ENCODE measurements at regions not wholly inside any gene's neighbourhood (a gene's known extent, or its start where the extent isn't known, plus 50 kb on each side); places are given as distances from the start of the nearest gene placed in this dataset.

DNA sequence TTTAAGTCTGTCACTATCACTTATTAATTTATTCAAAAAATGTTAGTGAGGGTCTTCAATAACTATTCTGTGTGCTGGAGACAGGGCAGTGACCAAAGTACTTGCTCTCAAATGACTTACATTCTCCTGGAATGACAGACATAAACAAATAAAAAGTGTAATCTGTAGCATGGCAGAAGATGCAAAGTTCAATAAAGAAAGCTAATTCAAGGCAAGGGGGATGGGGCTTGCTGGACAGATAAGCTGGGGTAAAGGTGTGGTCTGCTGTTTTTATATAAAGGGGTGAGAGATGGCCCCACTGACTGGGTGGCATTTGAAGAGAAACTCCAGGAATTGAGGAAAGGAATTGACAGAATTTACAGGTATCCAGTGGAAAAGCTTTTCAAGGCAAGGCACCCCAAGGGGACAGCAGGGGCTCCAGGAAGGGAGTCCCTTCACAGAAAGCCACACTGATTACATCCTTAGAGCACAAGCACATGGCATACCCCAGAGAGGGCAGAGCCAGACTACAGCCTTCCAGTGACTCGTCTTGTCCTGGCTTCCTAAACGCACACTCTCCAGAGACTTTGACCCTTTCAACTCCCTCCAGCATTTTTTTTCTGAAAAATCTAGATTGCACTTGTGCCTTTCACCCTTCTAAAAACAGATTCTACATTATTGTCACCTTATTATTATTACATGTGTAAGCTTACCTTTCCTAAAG, 123.7 kb upstream of the HS3ST3A1 start:
- TF ChIP-seq, protein P1, sequence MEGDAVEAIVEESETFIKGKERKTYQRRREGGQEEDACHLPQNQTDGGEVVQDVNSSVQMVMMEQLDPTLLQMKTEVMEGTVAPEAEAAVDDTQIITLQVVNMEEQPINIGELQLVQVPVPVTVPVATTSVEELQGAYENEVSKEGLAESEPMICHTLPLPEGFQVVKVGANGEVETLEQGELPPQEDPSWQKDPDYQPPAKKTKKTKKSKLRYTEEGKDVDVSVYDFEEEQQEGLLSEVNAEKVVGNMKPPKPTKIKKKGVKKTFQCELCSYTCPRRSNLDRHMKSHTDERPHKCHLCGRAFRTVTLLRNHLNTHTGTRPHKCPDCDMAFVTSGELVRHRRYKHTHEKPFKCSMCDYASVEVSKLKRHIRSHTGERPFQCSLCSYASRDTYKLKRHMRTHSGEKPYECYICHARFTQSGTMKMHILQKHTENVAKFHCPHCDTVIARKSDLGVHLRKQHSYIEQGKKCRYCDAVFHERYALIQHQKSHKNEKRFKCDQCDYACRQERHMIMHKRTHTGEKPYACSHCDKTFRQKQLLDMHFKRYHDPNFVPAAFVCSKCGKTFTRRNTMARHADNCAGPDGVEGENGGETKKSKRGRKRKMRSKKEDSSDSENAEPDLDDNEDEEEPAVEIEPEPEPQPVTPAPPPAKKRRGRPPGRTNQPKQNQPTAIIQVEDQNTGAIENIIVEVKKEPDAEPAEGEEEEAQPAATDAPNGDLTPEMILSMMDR (IDR thresholded peaks at IDR 0.05; ENCODE audit: unreplicated experiment) = no peak
- Mint-ChIP-seq H3K4me3 (ENCODE audit: low read depth) (no peak overlapping the region), H3K27me3 (no peaks in the 10 kb centered on the region), H3K27ac (peak overlapping the region; percentile 50), H3K9me3 (ENCODE audit: low read depth) (peaks cover 3% of the 10 kb centered on the region), H3K4me1 (ENCODE audit: low read depth) (peaks cover 13% of the 10 kb centered on the region), H3K36me3 (ENCODE audit: insufficient read depth) (no peaks in the 10 kb centered on the region)
- no peak for DNase-seq (ENCODE audit: low spot score, unreplicated experiment)

DNA sequence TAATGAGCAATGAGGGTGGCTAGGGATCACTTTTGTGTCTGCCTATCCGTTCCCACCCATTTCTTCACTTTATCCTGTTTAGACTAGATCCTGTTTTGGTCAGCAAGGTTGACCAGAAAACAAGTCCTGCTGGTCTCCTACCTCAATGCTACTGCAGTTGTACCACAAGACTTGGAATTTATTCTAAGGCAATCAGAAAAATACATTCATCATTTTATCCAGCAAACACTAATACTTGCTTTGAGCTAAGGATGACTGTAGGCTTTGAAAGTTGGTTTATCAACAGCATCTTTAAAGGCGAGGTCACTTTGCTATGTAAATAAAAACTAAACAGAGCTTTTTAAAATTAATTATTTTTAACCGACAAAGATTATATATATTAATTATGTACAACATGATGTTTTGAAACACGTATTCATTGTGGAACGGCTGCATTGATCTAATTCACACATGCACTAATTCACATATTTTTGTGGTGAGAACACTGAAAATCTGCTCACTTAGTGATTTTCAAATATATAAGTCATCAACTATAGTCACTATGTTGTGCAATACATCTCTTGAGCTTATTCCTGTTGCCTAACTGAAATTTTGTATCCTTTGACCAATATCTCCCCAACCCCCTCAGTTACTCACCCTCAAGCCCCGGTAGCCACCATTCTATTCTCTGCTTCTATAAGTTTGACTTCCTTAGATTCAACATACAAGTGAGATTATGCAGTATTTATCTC, 125.9 kb upstream of the HS3ST3A1 start:
- H3K9me3 Mint-ChIP-seq (ENCODE audit: low read depth) = peaks cover 9% of the 10 kb centered on the region
- H3K27ac Mint-ChIP-seq = no peak overlapping the region
- no peaks in the 10 kb centered on the region for H3K36me3 Mint-ChIP-seq (ENCODE audit: insufficient read depth)
- no peaks in the 10 kb centered on the region for H3K27me3 Mint-ChIP-seq
- TF ChIP-seq, protein P1 (IDR thresholded peaks at IDR 0.05; ENCODE audit: unreplicated experiment) = no peak
- no peak overlapping the region for H3K4me3 Mint-ChIP-seq (ENCODE audit: low read depth)
- no peak for DNase-seq (ENCODE audit: low spot score, unreplicated experiment)
- H3K4me1 Mint-ChIP-seq (ENCODE audit: low read depth) = peaks cover 4% of the 10 kb centered on the region

DNA sequence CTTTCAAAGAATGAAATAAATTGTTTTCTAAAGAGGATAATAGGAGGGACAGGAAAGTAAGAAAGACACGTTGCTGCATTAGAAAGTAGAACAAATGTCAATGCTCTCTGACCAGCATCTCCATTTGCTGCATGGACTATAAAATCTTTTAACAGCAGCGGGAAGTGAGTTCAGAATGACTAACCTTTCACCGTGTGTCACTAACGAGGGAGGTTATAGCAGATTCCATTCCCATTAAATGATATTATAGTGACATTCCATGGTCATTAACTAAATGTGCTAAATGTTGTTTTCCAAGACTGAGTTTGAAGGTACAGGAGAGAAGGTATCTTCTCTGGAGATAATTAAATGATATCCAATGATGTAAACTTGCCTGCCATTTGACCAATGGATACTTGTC, 127.1 kb upstream of the HS3ST3A1 start:
- Mint-ChIP-seq H3K27me3 (no peaks in the 10 kb centered on the region), H3K9me3 (ENCODE audit: low read depth) (peaks cover 12% of the 10 kb centered on the region), H3K4me1 (ENCODE audit: low read depth) (peaks cover 4% of the 10 kb centered on the region), H3K27ac (no peak overlapping the region), H3K36me3 (ENCODE audit: insufficient read depth) (peaks cover 1% of the 10 kb centered on the region), H3K4me3 (ENCODE audit: low read depth) (no peak overlapping the region)
- TF ChIP-seq, protein P1 (IDR thresholded peaks at IDR 0.05; ENCODE audit: unreplicated experiment) = no peak
- DNase-seq (ENCODE audit: low spot score, unreplicated experiment) = no peak

DNA sequence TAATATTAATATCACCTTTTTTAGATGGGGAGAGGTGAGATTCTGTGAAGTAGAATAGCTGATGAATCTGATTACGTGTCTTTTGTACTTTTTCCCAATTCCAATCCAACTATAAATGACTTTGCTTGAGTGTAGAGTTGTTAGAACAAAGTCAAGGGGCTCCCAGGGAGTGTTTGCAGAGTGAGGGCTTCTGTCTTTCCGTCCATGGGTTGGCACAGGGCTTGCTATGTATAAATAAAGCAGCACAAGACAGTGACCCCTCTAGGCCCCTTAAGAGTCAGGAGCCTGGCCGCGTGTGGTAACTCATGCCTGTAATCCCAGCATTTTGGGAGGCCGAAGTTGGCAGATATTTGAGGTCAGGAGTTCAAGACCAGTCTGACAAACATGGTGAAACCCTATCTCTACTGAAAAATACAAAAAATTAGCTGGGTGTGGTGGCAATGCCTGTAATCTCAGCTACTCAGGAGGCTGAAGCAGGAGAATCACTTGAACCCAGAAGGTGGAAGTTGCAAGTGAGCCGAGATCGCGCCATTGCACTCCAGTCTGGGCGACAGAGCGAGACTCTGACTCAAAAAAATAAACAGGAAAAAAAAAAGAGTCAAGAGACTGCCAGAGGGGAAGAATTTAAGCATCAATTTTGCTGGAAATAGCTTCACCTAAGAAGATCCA, 127.9 kb upstream of the HS3ST3A1 start:
- TF ChIP-seq, protein P1 (IDR thresholded peaks at IDR 0.05; ENCODE audit: unreplicated experiment) = no peak
- H3K4me1 Mint-ChIP-seq (ENCODE audit: low read depth) = peaks cover 4% of the 10 kb centered on the region
- H3K36me3 Mint-ChIP-seq (ENCODE audit: insufficient read depth) = peaks cover 1% of the 10 kb centered on the region
- H3K27me3 Mint-ChIP-seq = no peaks in the 10 kb centered on the region
- no peak for DNase-seq (ENCODE audit: low spot score, unreplicated experiment)
- H3K9me3 Mint-ChIP-seq (ENCODE audit: low read depth) = peaks cover 18% of the 10 kb centered on the region
- no peak overlapping the region for H3K27ac Mint-ChIP-seq
- H3K4me3 Mint-ChIP-seq (ENCODE audit: low read depth) = no peak overlapping the region

DNA sequence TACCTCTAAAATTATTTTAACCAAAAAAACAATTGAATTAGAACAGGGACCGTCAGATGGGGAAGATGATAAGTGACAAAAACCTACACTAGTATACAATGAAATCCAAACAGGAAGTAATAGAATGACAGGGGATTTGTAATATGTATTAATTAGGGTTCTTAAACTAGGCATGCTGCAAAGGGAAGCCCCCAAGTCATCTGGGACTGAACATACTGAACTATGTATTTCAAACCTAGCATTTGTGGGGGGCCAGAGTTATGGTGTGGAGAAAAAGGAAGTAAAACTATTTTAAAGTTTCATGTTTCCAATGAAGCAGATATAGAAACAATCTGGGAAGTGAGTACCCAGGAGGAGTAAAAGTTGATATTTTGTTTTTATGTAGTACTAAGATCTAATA, 133.2 kb upstream of the HS3ST3A1 start:
- Mint-ChIP-seq H3K27me3 (no peaks in the 10 kb centered on the region), H3K4me3 (ENCODE audit: low read depth) (no peak overlapping the region), H3K27ac (no peak overlapping the region), H3K4me1 (ENCODE audit: low read depth) (no peaks in the 10 kb centered on the region), H3K9me3 (ENCODE audit: low read depth) (peaks cover 15% of the 10 kb centered on the region), H3K36me3 (ENCODE audit: insufficient read depth) (peaks cover 1% of the 10 kb centered on the region)
- DNase-seq (ENCODE audit: low spot score, unreplicated experiment) = no peak
- TF ChIP-seq, protein P1 (IDR thresholded peaks at IDR 0.05; ENCODE audit: unreplicated experiment) = no peak
